GM23248 (cell line): ENCODE measurements at regions not wholly inside any gene's neighbourhood (a gene's known extent, or its start where the extent isn't known, plus 50 kb on each side); places are given as distances from the start of the nearest gene placed in this dataset.

Experiments used
- EZH2 ChIP-seq: fragments of 200-600 bp; sonication (generic); IDR thresholded peaks from 2 replicates; pipeline ENCODE4 v1.6.1; 2018; ENCODE audit warnings: antibody characterized with exemption, mild to moderate bottlenecking; ENCODE audit not compliant: insufficient read depth, poor library complexity, severe bottlenecking
- EZH2phosphoT487 ChIP-seq: fragments of 200-600 bp; sonication (generic); IDR thresholded peaks from 2 replicates; pipeline ENCODE4 v1.6.1; 2018; ENCODE audit warnings: antibody characterized with exemption, moderate library complexity, mild to moderate bottlenecking, low read depth; ENCODE audit not compliant: insufficient read depth

DNA sequence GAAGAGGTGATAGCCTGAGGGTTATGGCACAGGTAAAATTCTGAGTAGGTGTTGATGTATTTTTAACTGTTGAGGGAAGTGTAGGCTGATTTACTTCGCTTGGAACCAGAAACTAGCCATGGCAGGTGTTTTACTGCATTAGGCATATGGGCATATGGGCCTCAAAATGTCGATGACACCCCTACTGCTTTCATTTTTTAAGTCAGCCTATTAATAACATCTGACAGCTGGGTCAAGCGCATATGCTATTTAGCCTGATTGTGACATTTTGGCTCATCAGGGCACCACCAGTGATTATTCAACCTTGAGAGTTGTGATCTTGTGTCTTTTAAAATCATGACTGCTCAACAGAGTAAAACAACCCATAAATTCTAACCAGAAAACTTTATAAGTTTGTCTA, 1396.9 kb upstream of the NXPH2 start:
- no peak for TF ChIP-seq EZH2phosphoT487
- no peak for TF ChIP-seq EZH2
